Choroid plexus epithelial cell (primary cell): ENCODE measurements at regions not wholly inside any gene's neighbourhood (a gene's known extent, or its start where the extent isn't known, plus 50 kb on each side); places are given as distances from the start of the nearest gene placed in this dataset.
"Not testable (repeated sequence)": the region's sequence is repeated elsewhere in the genome, so short reads cannot be mapped to it uniquely, and the experiment has no call there.

Source experiments
- DNase-seq: peaks from one replicate; pipeline ENCODE4 v3.0.0-alpha.2; 2010; ENCODE audit warnings: low read depth
- H3K4me3 ChIP-seq: 2 replicates; pipeline ENCODE4 v1.5.1; 2011; ENCODE audit warnings: low read depth, mild to moderate bottlenecking, control low read depth, low read length, moderate library complexity
- TF ChIP-seq, protein P1 (sequence below): conservative IDR thresholded peaks from 2 replicates; pipeline ENCODE4 v1.5.1; 2011; ENCODE audit warnings: low read depth, mild to moderate bottlenecking, control low read depth, inconsistent platforms, low read length, moderate library complexity

- no peak for DNase-seq
- TF ChIP-seq, protein P1, sequence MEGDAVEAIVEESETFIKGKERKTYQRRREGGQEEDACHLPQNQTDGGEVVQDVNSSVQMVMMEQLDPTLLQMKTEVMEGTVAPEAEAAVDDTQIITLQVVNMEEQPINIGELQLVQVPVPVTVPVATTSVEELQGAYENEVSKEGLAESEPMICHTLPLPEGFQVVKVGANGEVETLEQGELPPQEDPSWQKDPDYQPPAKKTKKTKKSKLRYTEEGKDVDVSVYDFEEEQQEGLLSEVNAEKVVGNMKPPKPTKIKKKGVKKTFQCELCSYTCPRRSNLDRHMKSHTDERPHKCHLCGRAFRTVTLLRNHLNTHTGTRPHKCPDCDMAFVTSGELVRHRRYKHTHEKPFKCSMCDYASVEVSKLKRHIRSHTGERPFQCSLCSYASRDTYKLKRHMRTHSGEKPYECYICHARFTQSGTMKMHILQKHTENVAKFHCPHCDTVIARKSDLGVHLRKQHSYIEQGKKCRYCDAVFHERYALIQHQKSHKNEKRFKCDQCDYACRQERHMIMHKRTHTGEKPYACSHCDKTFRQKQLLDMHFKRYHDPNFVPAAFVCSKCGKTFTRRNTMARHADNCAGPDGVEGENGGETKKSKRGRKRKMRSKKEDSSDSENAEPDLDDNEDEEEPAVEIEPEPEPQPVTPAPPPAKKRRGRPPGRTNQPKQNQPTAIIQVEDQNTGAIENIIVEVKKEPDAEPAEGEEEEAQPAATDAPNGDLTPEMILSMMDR = no peak
Observed at GRCh38 chr2:125658583-125658982, 997.4 kb upstream of the GYPC start.

DNA sequence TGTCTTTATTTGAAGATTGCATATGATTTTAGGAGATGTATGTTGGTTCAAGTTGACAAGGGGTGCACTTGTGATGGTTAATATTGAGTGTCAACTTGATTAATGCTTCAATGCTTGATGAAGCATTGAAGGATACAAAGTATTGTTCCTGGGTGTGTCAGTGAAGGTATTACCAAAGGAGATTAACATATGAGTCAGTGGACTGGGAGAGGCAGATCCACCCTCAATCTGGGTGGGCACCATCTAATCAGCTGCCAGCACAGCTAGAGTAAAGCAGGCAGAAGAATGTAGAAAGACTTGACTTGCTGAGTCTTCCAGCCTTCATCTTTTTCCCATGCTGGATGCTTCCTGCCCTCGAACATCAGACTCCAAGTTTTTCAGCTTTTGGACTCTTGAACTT is 995.6 kb upstream of the GYPC start:
- DNase-seq, H3K4me3 ChIP-seq: not testable (repeated sequence)

More at GRCh38 chr2:125658583-125658982, 997.4 kb upstream of the GYPC start:
- H3K4me3 ChIP-seq = no peak overlapping the region

GRCh38 chr2:125667630-125668029 is 988.3 kb upstream of the GYPC start:
- TF ChIP-seq, protein P1 = no peak
- H3K4me3 ChIP-seq = no peak overlapping the region
- no peak for DNase-seq

DNA sequence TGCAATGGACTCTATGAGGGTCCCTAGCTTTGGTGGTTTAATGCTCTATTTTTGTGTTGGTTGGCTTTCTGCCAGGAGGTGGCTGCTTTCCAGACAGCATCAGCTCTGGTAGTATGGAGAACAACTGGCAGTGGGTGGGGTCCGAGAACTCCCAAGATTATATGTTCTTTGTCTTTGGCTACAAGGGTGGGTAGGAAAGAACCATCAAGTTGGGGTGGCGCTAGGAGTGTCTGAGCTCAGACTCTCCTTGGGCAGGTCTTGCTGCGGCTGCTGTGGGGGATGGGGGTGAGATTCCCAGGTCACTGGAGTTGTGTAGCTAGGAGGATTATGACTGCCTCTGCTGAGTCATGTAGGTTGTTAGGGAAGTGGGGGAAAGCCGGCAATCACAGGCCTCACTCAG is 976.1 kb upstream of the GYPC start:
- H3K4me3 ChIP-seq = no peak overlapping the region
- TF ChIP-seq, protein P1 = no peak
- DNase-seq = no peak

GRCh38 chr2:125680809-125681208 is 975.1 kb upstream of the GYPC start:
- TF ChIP-seq, protein P1 = no peak
- DNase-seq = no peak
- H3K4me3 ChIP-seq = no peak overlapping the region

- DNase-seq = no peak
- H3K4me3 ChIP-seq = no peak overlapping the region
- TF ChIP-seq, protein P1 = no peak
Observed at GRCh38 chr2:125681576-125681975, 974.4 kb upstream of the GYPC start.

GRCh38 chr2:125681976-125682805 is 973.8 kb upstream of the GYPC start:
- no peak overlapping the region for H3K4me3 ChIP-seq
- no peak for DNase-seq
- TF ChIP-seq, protein P1 = no peak
